PC-3 (cell line): ENCODE measurements at regions not wholly inside any gene's neighbourhood (a gene's known extent, or its start where the extent isn't known, plus 50 kb on each side); places are given as distances from the start of the nearest gene placed in this dataset.
A peak's percentile ranks its signal among the peaks of the same experiment; 100 is the strongest.

Experiments
- ATAC-seq: fragments of 200-7000 bp; cut with Tn5 transposase; 2 replicates; pipeline ENCODE4 v1.9.1; 2020; ENCODE audit warnings: mild to moderate bottlenecking, moderate library complexity
- BruUV-seq: library from RNA; stranded (reverse); fragments of 400-500 nt; replicated peaks from 2 replicates; lab custom pipeline; 2021; lab: Mats Ljungman, UMichigan
- CTCF ChIA-PET: fragments of 300-600 bp; sonication (Branson Sonifier 250); formaldehyde crosslinking; loops from one replicate; lab custom pipeline; 2022; ENCODE audit warnings: antibody characterized with exemption; lab: Charles Lee
- POLR2A ChIA-PET: fragments of 300-600 bp; sonication (Branson Sonifier 250); formaldehyde crosslinking; loops from one replicate; lab custom pipeline; 2022; ENCODE audit warnings: antibody characterized with exemption; ENCODE audit not compliant: unreplicated experiment; lab: Charles Lee
- DNase-seq: peaks from one replicate; pipeline ENCODE4 v3.0.0-alpha.2; 2015
- H2AFZ ChIP-seq: fragments of 300-600 bp; sonication (generic); 2 replicates; pipeline ENCODE4 v1.6.0; 2016; ENCODE audit warnings: antibody characterized with exemption, low read length
- H3F3A ChIP-seq: fragments of 300-600 bp; sonication (generic); one replicate; pipeline ENCODE4 v1.6.0; 2017; ENCODE audit warnings: antibody characterized with exemption, low read length, control low read depth, mild to moderate bottlenecking; ENCODE audit not compliant: unreplicated experiment
- H3K27ac ChIP-seq: fragments of 300-600 bp; sonication (generic); 2 replicates; pipeline ENCODE4 v1.5.1; 2016; ENCODE audit warnings: mild to moderate bottlenecking, low read length
- H3K27me3 ChIP-seq: fragments of 300-600 bp; sonication (generic); 2 replicates; pipeline ENCODE4 v1.6.1; 2016; ENCODE audit warnings: low read length, mixed read lengths
- H3K36me3 ChIP-seq: fragments of 300-600 bp; sonication (generic); 2 replicates; pipeline ENCODE4 v1.6.1; 2016; ENCODE audit warnings: low read depth, mixed run types, low read length, mixed read lengths
- H3K4me1 ChIP-seq: fragments of 300-600 bp; sonication (generic); 2 replicates; pipeline ENCODE4 v1.5.1; 2016; ENCODE audit warnings: low read length; ENCODE audit not compliant: insufficient read depth
- H3K4me2 ChIP-seq: fragments of 300-600 bp; sonication (generic); 2 replicates; pipeline ENCODE4 v1.6.0; 2016; ENCODE audit warnings: low read length
- H3K4me3 ChIP-seq: fragments of 300-600 bp; sonication (generic); 2 replicates; pipeline ENCODE4 v1.5.1; 2016; ENCODE audit warnings: mild to moderate bottlenecking, low read length, mixed read lengths
- H3K79me2 ChIP-seq: fragments of 300-600 bp; sonication (generic); 2 replicates; pipeline ENCODE4 v1.6.1; 2017; ENCODE audit warnings: low read length, mixed read lengths
- H3K9ac ChIP-seq: fragments of 300-600 bp; sonication (generic); 2 replicates; pipeline ENCODE4 v1.6.0; 2016; ENCODE audit warnings: mild to moderate bottlenecking, low read length
- H3K9me2 ChIP-seq: fragments of 300-600 bp; sonication (generic); replicated peaks from 2 replicates; pipeline ENCODE4 v1.6.1; 2016; ENCODE audit warnings: mixed run types, low read length, mixed read lengths
- H3K9me3 ChIP-seq: fragments of 300-600 bp; sonication (generic); 2 replicates; pipeline ENCODE4 v1.6.1; 2016; ENCODE audit warnings: low read length, mixed read lengths
- H4K20me1 ChIP-seq: fragments of 300-600 bp; sonication (generic); 2 replicates; pipeline ENCODE4 v1.6.1; 2016; ENCODE audit warnings: low read length, mixed read lengths
- EZH2 ChIP-seq: fragments of 300-600 bp; sonication (generic); IDR thresholded peaks from one replicate; pipeline ENCODE4 v1.6.1; 2017; ENCODE audit warnings: antibody characterized with exemption, mild to moderate bottlenecking, low read length; ENCODE audit not compliant: unreplicated experiment
- EZH2phosphoT487 ChIP-seq: fragments of 300-600 bp; sonication (generic); IDR thresholded peaks from 2 replicates; pipeline ENCODE4 v1.6.1; 2018; ENCODE audit warnings: mild to moderate bottlenecking, antibody characterized with exemption, low read length, borderline replicate concordance
- intact Hi-C: fragments of 100-400 bp; cut with micrococcal nuclease; formaldehyde crosslinking; loops from 2 replicates; pipeline ENCODE4 v1.9.0; 2023
- TF ChIP-seq, protein P1 (sequence below): fragments of 300-600 bp; sonication (generic); conservative IDR thresholded peaks from 2 replicates; pipeline ENCODE4 v1.5.1; 2017; ENCODE audit warnings: antibody characterized with exemption, low read depth, mild to moderate bottlenecking, low read length

DNA sequence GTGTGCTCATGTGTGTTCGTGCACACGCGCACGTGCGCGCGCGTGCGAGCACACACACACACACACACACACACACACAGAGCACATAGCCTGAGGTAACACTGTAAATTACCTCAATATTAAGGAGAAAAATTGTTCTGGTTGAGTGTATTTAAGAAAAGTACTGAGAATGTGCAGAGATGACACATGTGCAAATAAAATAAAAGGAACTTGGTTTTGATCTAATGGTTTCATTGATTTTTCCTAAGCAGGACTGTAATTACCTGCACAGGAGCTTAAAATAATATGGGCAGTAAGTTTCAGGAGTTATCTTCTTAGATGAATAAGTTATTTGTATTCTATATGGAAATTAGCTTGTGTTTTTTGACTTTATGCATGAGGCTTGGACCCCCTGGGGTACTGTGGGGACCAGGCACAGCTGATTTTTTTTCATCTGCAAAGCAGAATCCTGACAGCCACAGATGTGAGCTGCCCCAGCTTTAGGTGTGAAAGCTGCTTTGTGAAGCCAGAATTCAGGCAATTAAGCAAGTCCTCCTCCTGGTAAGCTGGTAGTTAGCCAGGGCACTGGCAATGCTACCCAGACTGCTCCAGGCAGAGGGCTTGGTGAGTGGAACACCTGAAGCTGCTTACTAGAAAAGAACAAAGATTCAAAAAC is 1040.6 kb upstream of the CITED2 start:
- Histone ChIP-seq H4K20me1 (no peaks in the 10 kb centered on the region), H3K27ac (no peak overlapping the region), H2AFZ (no peak overlapping the region), H3K36me3 (no peaks in the 10 kb centered on the region), H3K9me3 (no peaks in the 10 kb centered on the region), H3F3A (no peaks in the 10 kb centered on the region), H3K27me3 (no peaks in the 10 kb centered on the region), H3K4me2 (no peak overlapping the region), H3K4me1 (no peaks in the 10 kb centered on the region), H3K9me2 (no peaks in the 10 kb centered on the region), H3K9ac (no peak overlapping the region), H3K79me2 (no peaks in the 10 kb centered on the region), H3K4me3 (no peak overlapping the region)
- CTCF ChIA-PET = no interaction called here
- TF ChIP-seq, protein P1, sequence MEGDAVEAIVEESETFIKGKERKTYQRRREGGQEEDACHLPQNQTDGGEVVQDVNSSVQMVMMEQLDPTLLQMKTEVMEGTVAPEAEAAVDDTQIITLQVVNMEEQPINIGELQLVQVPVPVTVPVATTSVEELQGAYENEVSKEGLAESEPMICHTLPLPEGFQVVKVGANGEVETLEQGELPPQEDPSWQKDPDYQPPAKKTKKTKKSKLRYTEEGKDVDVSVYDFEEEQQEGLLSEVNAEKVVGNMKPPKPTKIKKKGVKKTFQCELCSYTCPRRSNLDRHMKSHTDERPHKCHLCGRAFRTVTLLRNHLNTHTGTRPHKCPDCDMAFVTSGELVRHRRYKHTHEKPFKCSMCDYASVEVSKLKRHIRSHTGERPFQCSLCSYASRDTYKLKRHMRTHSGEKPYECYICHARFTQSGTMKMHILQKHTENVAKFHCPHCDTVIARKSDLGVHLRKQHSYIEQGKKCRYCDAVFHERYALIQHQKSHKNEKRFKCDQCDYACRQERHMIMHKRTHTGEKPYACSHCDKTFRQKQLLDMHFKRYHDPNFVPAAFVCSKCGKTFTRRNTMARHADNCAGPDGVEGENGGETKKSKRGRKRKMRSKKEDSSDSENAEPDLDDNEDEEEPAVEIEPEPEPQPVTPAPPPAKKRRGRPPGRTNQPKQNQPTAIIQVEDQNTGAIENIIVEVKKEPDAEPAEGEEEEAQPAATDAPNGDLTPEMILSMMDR = no peak
- TF ChIP-seq EZH2 (no peak), EZH2phosphoT487 (no peak)
- intact Hi-C loops = no loop called here
- DNase-seq = no peak
- POLR2A ChIA-PET = no interaction called here
- no peak for ATAC-seq
- BruUV-seq = no TSS peak

DNA sequence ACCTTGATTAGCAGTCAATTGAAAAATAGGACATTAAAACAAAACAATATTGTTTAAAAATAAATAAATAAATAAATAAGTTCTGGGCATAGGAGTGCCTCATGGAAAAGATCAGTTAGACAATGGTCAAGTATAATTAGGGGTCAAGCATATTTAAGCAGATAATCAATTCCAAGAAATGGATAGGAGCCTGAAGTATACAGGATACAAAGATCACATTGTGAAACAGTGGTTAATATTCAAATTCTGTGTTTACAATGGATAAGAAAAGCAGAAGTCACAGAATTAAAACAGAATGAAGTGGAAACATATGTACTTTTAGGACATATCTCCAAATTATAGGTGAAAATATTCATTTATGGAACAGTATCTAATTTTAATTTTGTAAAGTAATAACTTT is 1028.6 kb upstream of the CITED2 start:
- TF ChIP-seq EZH2phosphoT487 (no peak), EZH2 (no peak)
- TF ChIP-seq, protein P1 = no peak
- Histone ChIP-seq H2AFZ (no peak overlapping the region), H4K20me1 (no peaks in the 10 kb centered on the region), H3K36me3 (no peaks in the 10 kb centered on the region), H3K9me2 (no peaks in the 10 kb centered on the region), H3K9ac (no peak overlapping the region), H3K79me2 (no peaks in the 10 kb centered on the region), H3K27me3 (no peaks in the 10 kb centered on the region), H3K4me3 (no peak overlapping the region), H3K27ac (no peak overlapping the region), H3F3A (no peaks in the 10 kb centered on the region), H3K4me2 (no peak overlapping the region), H3K9me3 (no peaks in the 10 kb centered on the region), H3K4me1 (no peaks in the 10 kb centered on the region)
- ATAC-seq (no peak), DNase-seq (no peak)
- BruUV-seq = no TSS peak
- intact Hi-C loops = no loop called here
- ChIA-PET CTCF (no interaction called here), POLR2A (no interaction called here)

DNA sequence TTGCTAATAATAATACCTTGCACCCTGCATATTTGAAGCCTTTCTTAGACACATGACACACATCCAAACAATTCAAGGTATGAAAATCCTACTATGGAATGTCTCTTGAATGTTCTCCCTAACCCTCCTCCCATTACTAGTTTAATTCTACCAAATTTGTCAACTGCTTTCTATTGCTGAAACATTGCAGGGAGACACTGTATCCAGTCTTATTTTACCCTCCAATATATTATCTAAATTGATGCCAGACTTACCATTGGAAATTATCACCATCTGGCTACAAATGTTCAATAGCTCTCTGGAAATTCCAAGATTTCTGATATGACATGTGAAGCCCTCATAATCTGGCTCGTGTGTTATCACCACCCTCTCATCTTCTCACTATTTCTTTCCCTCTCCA is 1027.3 kb upstream of the CITED2 start:
- Histone ChIP-seq H3K4me3 (no peak overlapping the region), H2AFZ (no peak overlapping the region), H3K9ac (no peak overlapping the region), H3K9me2 (no peaks in the 10 kb centered on the region), H3K4me2 (no peak overlapping the region), H3K4me1 (no peaks in the 10 kb centered on the region), H3K27me3 (no peaks in the 10 kb centered on the region), H3K36me3 (no peaks in the 10 kb centered on the region), H3K9me3 (no peaks in the 10 kb centered on the region), H3K79me2 (no peaks in the 10 kb centered on the region), H3F3A (no peaks in the 10 kb centered on the region), H3K27ac (no peak overlapping the region), H4K20me1 (no peaks in the 10 kb centered on the region)
- BruUV-seq = no TSS peak
- TF ChIP-seq EZH2 (no peak), EZH2phosphoT487 (no peak)
- TF ChIP-seq, protein P1 = no peak
- intact Hi-C loops = no loop called here
- ATAC-seq (no peak), DNase-seq (peak; percentile 11)
- CTCF ChIA-PET = no interaction called here
- POLR2A ChIA-PET = no interaction called here
